Spinal cord (tissue), 9 donors: ENCODE measurements at regions not wholly inside any gene's neighbourhood (a gene's known extent, or its start where the extent isn't known, plus 50 kb on each side); places are given as distances from the start of the nearest gene placed in this dataset.
"Not testable (repeated sequence)": the region's sequence is repeated elsewhere in the genome, so short reads cannot be mapped to it uniquely, and the experiment has no call there.

Experiments used
- DNase-seq, 6 donors: peaks; one replicate each; pipeline versions ENCODE4 v3.0.0 to v3.0.0-alpha.2; 2013 to 2015; ENCODE audit warnings: low spot score in 6 of 6, low read depth in 4 of 6
- H3K27ac ChIP-seq: one replicate; pipeline ENCODE4 v1.5.1; 2013; ENCODE audit warnings: low read depth, low read length, control low read depth
- H3K27me3 ChIP-seq: one replicate; pipeline ENCODE4 v1.6.1; 2013; ENCODE audit warnings: low read length; ENCODE audit not compliant: control insufficient read depth, insufficient read depth
- H3K36me3 ChIP-seq: one replicate; pipeline ENCODE4 v1.6.1; 2013; ENCODE audit warnings: low read length; ENCODE audit not compliant: control insufficient read depth, insufficient read depth
- H3K4me1 ChIP-seq: one replicate; pipeline ENCODE4 v1.6.1; 2013; ENCODE audit warnings: low read length; ENCODE audit not compliant: control insufficient read depth, insufficient read depth
- H3K4me3 ChIP-seq: one replicate; pipeline ENCODE4 v1.5.1; 2013; ENCODE audit warnings: low read depth, low read length, control low read depth
- H3K9me3 ChIP-seq: one replicate; pipeline ENCODE4 v1.6.1; 2013; ENCODE audit warnings: low read length; ENCODE audit not compliant: control insufficient read depth, insufficient read depth
- WGBS: methylation state at CpG from one replicate; pipeline ENCODE4 v1.1.5; 2013; ENCODE audit warnings: missing lambda C conversion rate; ENCODE audit not compliant: insufficient coverage; 5-methylcytosine and 5-hydroxymethylcytosine counted together
- donor health status: healthy.

DNA sequence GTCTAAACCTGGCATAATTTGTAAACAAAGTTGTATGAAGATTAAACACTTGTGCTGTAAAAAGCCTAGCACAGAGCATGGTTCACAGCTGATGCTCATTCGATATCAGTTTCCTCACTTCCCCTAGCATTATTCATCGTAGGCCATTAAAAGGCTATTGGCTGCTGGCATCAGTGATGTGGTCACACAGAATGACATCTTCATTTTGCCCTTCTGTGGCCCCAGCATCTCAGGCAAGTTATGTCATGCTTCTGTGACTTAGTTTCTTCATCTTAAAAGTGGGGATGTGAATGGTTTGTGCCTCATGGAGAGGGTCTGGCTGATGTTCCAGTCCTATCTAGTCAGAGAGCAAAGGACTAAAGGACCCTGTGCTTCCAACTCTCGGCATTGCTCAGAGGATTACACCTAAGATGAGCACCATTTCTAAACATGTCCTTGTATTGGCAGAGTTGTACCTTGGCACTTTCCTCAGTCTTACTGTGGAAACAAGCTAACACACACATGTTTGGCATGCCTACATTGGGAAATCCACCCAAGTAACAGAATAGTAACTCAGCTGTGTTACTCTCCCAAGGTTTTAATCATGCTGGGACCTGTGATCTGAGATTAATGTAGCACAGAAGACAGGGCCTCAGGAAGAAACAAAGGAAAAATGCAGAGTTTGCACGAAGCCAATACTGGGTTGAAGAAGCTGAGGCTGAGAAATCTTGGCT lies 83.5 kb upstream of the OR9Q1 start:
- WGBS = 90% methylated on average over 4 of the region's 4 CpGs
- no peak overlapping the region for H3K4me3 ChIP-seq
- no peak overlapping the region for H3K27ac ChIP-seq
- H3K27me3 ChIP-seq = no peaks in the 10 kb centered on the region
- no peaks in the 10 kb centered on the region for H3K4me1 ChIP-seq
- no peaks in the 10 kb centered on the region for H3K9me3 ChIP-seq
- peak in 1 of 6 donors; percentile 36 for DNase-seq
- H3K36me3 ChIP-seq = no peaks in the 10 kb centered on the region

DNA sequence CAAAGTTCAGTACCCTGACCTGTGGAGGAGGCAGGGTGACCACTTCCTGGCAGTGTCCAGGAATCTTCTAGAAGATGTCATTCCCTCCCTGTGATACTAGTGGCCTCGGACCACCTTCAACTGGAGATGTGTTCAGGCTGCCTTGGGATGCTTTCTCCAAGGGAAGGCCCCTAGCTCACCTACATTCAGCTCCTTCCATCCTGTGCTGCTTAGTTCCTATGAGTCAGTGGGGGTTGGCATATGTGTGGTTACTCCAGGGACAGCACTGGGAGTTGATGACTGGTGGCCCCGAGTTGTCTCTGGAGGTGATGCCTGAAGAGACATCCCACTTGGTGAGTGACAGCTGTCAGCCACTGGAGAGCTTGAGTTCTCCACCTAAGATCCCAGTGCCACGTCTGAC lies 81.8 kb upstream of the OR9Q1 start:
- H3K36me3 ChIP-seq = no peaks in the 10 kb centered on the region
- H3K4me1 ChIP-seq = no peaks in the 10 kb centered on the region
- no peak for DNase-seq
- H3K27me3 ChIP-seq = no peaks in the 10 kb centered on the region
- 100% methylated on average over 1 of the region's 3 CpGs for WGBS
- H3K4me3 ChIP-seq = no peak overlapping the region
- H3K27ac ChIP-seq = no peak overlapping the region
- H3K9me3 ChIP-seq = no peaks in the 10 kb centered on the region

DNA sequence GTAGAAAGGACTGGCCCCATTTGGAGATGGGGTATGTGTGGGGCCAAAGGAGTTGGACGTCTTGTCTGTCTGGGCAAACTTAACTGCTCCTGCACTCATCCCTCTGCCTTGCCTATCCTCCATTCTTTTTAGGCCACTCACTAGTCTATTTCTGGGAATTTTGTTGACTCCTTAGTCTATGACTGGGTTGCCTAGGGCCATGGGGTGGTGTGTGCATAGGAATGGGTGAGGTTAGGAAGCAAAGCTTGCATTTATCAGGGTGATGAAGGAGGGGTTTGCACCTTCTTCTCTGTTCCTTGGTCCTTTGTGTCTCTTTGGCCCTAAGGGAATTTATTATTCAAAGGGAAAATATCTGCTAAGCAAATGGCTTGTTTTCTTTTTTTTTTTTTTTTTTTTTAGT lies 80.9 kb upstream of the OR9Q1 start:
- no CpG with 5 or more reads among the region's 1 CpG for WGBS
- DNase-seq = no peak

DNA sequence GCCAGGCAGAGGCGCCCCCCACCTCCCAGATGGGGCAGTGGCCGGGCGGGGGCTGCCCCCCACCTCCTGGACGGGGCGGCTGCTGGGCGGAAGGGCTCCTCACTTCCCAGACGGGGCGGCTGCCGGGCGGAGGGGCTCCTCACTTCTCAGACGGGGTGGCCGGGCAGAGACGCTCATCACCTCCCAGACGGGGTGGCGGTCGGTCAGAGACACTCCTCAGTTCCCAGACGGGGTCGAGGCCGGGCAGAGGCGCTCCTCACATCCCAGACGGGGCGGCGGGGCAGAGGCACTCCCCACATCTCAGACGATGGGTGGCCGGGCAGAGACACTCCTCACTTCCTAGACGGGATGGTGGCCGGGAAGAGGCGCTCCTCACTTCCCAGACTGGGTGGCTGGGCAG lies 79.9 kb upstream of the OR9Q1 start:
- not testable (repeated sequence) for H3K4me3 ChIP-seq, H3K27ac ChIP-seq, H3K4me1 ChIP-seq, H3K36me3 ChIP-seq, H3K27me3 ChIP-seq, H3K9me3 ChIP-seq, DNase-seq
- WGBS = 94% methylated on average over 11 of the region's 28 CpGs

More for the DNA sequence above, 80.9 kb upstream of the OR9Q1 start:
- Histone ChIP-seq H3K36me3 (no peaks in the 10 kb centered on the region), H3K9me3 (peaks cover 1% of the 10 kb centered on the region), H3K27ac (no peak overlapping the region), H3K27me3 (no peaks in the 10 kb centered on the region), H3K4me3 (no peak overlapping the region), H3K4me1 (no peaks in the 10 kb centered on the region)

DNA sequence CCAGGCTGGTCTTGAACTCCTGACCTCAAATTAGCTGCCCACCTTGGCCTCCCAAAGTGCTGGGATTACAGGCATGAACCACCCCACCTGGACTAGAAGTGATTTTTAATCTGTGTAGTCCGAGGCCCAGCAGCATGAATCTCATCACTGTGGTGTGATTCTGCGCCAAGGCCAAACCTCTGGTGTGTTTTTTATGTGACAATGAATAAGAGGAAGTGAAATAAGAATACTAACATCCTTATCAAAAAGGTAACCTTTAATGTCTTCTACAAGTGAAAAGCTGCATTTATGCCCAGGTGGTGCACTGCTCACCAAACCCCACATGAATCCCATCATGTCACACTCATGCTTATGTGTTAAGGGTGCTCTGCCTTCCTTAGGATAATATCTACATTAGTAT lies 77.1 kb upstream of the OR9Q1 start:
- Histone ChIP-seq H3K4me1 (no peaks in the 10 kb centered on the region), H3K27me3 (no peaks in the 10 kb centered on the region), H3K4me3 (no peak overlapping the region), H3K27ac (no peak overlapping the region), H3K36me3 (no peaks in the 10 kb centered on the region), H3K9me3 (peaks cover 1% of the 10 kb centered on the region)
- WGBS = no CpG with 5 or more reads among the region's 2 CpGs
- no peak for DNase-seq

DNA sequence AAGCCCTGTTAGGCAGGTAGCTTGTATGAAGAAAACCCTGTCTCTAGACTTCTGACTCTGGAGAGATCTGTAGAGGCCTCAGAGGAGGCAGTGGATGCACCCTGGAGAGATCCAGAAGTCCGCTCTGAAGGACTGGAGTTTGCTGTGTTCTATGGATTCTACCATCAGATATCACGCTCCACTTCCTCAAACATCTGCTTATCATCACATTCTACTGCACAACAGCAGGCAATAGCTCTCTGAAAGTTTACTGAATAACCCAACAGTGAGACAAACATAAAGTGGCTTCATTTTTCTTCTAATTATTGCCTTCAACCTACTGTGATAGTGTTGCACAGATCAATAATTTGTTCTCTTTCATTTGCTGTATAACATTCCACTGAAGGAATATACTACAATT lies 59.0 kb upstream of the OR9Q1 start:
- H3K9me3 ChIP-seq = no peaks in the 10 kb centered on the region
- no CpG with 5 or more reads among the region's 2 CpGs for WGBS
- H3K36me3 ChIP-seq = no peaks in the 10 kb centered on the region
- H3K4me3 ChIP-seq = no peak overlapping the region
- no peak for DNase-seq
- no peaks in the 10 kb centered on the region for H3K4me1 ChIP-seq
- no peak overlapping the region for H3K27ac ChIP-seq
- no peaks in the 10 kb centered on the region for H3K27me3 ChIP-seq

DNA sequence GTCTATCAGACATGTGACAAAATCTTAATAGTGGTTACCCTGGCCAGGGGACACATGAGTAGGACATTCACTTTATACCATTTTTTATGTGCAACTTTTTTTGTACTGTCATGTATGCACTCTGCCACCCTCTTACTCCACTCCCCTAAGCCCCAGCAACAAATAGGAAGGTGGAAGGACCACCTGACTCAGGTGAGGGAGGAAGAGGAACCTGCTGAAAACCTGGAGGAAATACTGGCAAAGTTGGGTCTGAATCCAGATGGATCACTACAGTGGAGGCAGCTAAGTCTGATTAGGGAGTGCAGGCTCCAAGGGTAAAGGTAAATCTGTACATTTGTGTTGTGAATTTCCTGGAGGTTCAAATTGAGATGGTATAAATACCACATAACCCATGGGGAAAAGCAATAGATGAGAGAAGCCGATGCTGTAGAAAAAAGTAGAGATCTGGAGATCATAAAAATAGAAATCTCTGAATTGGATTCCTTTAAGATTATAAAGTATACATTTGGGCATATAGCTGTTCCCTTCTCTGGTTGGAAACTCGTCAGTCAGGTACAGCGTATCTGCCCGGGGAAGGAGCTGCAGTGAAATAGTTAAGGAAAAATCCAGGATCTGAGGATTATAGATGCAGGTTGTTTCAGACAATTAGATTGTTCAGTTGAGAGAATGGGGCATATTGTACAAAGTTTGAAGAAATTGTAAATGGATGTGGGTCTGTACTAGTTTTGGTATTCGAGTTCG lies 52.2 kb upstream of the OR9Q1 start:
- no peak for DNase-seq
- WGBS = 73% methylated on average over 4 of the region's 6 CpGs

DNA sequence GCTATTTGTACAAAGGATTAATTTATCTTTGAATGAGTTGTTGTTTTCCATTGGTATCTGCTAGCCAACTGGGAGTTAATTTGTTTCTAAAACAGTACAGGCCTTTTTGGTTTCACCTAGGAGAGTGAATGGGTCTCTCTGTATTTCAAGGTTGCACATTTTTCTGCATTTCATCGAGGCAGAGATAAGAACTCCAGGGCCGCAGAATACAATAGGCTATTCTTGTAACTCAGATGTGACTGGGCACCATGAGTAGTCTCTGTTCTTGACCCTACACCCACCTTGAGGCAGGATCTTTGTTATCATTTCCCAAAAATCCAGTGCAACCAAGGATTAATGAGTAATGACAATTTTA lies 51.7 kb upstream of the OR9Q1 start:
- no peaks in the 10 kb centered on the region for H3K36me3 ChIP-seq
- H3K27me3 ChIP-seq = no peaks in the 10 kb centered on the region
- H3K27ac ChIP-seq = no peak overlapping the region
- WGBS = 40% methylated on average over 1 of the region's 2 CpGs
- H3K4me3 ChIP-seq = no peak overlapping the region
- no peak for DNase-seq
- H3K9me3 ChIP-seq = no peaks in the 10 kb centered on the region
- H3K4me1 ChIP-seq = peaks cover 3% of the 10 kb centered on the region

More for the DNA sequence above, 52.2 kb upstream of the OR9Q1 start:
- no peaks in the 10 kb centered on the region for H3K36me3 ChIP-seq
- no peaks in the 10 kb centered on the region for H3K9me3 ChIP-seq
- H3K4me3 ChIP-seq = no peak overlapping the region
- H3K4me1 ChIP-seq = peaks cover 3% of the 10 kb centered on the region
- H3K27me3 ChIP-seq = no peaks in the 10 kb centered on the region
- no peak overlapping the region for H3K27ac ChIP-seq
